Neural progenitor cell (in vitro differentiated cells): ENCODE measurements at regions not wholly inside any gene's neighbourhood (a gene's known extent, or its start where the extent isn't known, plus 50 kb on each side); places are given as distances from the start of the nearest gene placed in this dataset.
"Not testable (repeated sequence)": the region's sequence is repeated elsewhere in the genome, so short reads cannot be mapped to it uniquely, and the experiment has no call there.

Experiments used
- DNase-seq: peaks from one replicate; pipeline ENCODE4 v3.0.0-alpha.2; 2016; ENCODE audit warnings: low spot score
- H2AFZ ChIP-seq: fragments of 200-600 bp; sonication (generic); replicated peaks from 2 replicates; pipeline ENCODE4 v1.6.1; 2016; ENCODE audit warnings: antibody characterized with exemption
- H3F3A ChIP-seq: fragments of 200-600 bp; sonication (generic); 2 replicates; pipeline ENCODE4 v1.6.1; 2016; ENCODE audit warnings: antibody characterized with exemption, low read depth
- H3K27ac ChIP-seq: fragments of 200-600 bp; sonication (generic); 2 replicates; pipeline ENCODE4 v1.5.1; 2016; ENCODE audit warnings: mild to moderate bottlenecking
- H3K27me3 ChIP-seq: fragments of 200-600 bp; sonication (generic); 2 replicates; pipeline ENCODE4 v1.6.1; 2016; ENCODE audit warnings: mild to moderate bottlenecking, moderate library complexity
- H3K36me3 ChIP-seq: fragments of 200-600 bp; sonication (generic); 2 replicates; pipeline ENCODE4 v1.5.1; 2016
- H3K4me1 ChIP-seq: fragments of 200-600 bp; sonication (generic); 2 replicates; pipeline ENCODE4 v1.6.1; 2016; ENCODE audit warnings: mixed run types
- H3K4me2 ChIP-seq: fragments of 200-600 bp; sonication (generic); 2 replicates; pipeline ENCODE4 v1.6.1; 2016
- H3K4me3 ChIP-seq: fragments of 200-600 bp; sonication (generic); 2 replicates; pipeline ENCODE4 v1.5.1; 2016
- H3K79me2 ChIP-seq: fragments of 200-600 bp; sonication (generic); 2 replicates; pipeline ENCODE4 v1.6.1; 2016; ENCODE audit warnings: low read depth
- H3K9ac ChIP-seq: fragments of 200-600 bp; sonication (generic); 2 replicates; pipeline ENCODE4 v1.6.1; 2016
- H3K9me3 ChIP-seq: fragments of 200-600 bp; sonication (generic); 2 replicates; pipeline ENCODE4 v1.5.1; 2016; ENCODE audit warnings: low read depth
- H4K20me1 ChIP-seq: fragments of 200-600 bp; sonication (generic); 2 replicates; pipeline ENCODE4 v1.6.1; 2016; ENCODE audit warnings: low read depth
- H3K27ac Mint-ChIP-seq: 3 replicates; pipeline ENCODE4 v1.8.0; 2021; ENCODE audit warnings: mixed read lengths
- H3K27me3 Mint-ChIP-seq: 2 replicates; pipeline ENCODE4 v1.8.0; 2022; ENCODE audit warnings: low read depth, mild to moderate bottlenecking, inconsistent platforms, moderate library complexity, mixed read lengths; ENCODE audit not compliant: insufficient read depth
- H3K36me3 Mint-ChIP-seq: 3 replicates; pipeline ENCODE4 v1.8.0; 2021; ENCODE audit warnings: mixed read lengths
- H3K4me1 Mint-ChIP-seq: 3 replicates; pipeline ENCODE4 v1.8.0; 2021; ENCODE audit warnings: mixed read lengths
- H3K4me3 Mint-ChIP-seq: 3 replicates; pipeline ENCODE4 v1.8.0; 2021; ENCODE audit warnings: mild to moderate bottlenecking, moderate library complexity, mixed read lengths
- H3K9me3 Mint-ChIP-seq: 3 replicates; pipeline ENCODE4 v1.8.0; 2020; ENCODE audit warnings: mixed read lengths
- CTCF ChIP-seq: fragments of 200-600 bp; sonication (generic); IDR thresholded peaks from 2 replicates; pipeline ENCODE4 v1.5.1; 2017; ENCODE audit warnings: antibody characterized with exemption, mild to moderate bottlenecking
- EZH2 ChIP-seq: fragments of 200-600 bp; sonication (generic); IDR thresholded peaks from 2 replicates; pipeline ENCODE4 v1.6.1; 2017; ENCODE audit warnings: antibody characterized with exemption, mild to moderate bottlenecking, moderate library complexity
- EZH2phosphoT487 ChIP-seq: fragments of 200-600 bp; sonication (generic); IDR thresholded peaks from 2 replicates; pipeline ENCODE4 v1.6.1; 2017; ENCODE audit warnings: antibody characterized with exemption

- H3K4me3 ChIP-seq: no peak overlapping the region
- no peaks in the 10 kb centered on the region for H3F3A ChIP-seq
- TF ChIP-seq EZH2 (no peak), EZH2phosphoT487 (no peak), CTCF (no peak)
- DNase-seq: no peak
- H3K9ac ChIP-seq: no peak overlapping the region
- no peaks in the 10 kb centered on the region for H4K20me1 ChIP-seq
- H3K9me3 Mint-ChIP-seq: peaks cover 3% of the 10 kb centered on the region
- H3K27me3 Mint-ChIP-seq: peaks cover 3% of the 10 kb centered on the region
- H3K79me2 ChIP-seq: no peaks in the 10 kb centered on the region
- no peaks in the 10 kb centered on the region for H3K9me3 ChIP-seq
- H3K4me3 Mint-ChIP-seq: no peak overlapping the region
- no peak overlapping the region for H3K27ac ChIP-seq
- H3K36me3 ChIP-seq: no peaks in the 10 kb centered on the region
- H3K27me3 ChIP-seq: no peaks in the 10 kb centered on the region
- H3K27ac Mint-ChIP-seq: no peak overlapping the region
- no peak overlapping the region for H3K4me2 ChIP-seq
- H3K36me3 Mint-ChIP-seq: no peaks in the 10 kb centered on the region
- peaks cover 7% of the 10 kb centered on the region for H3K4me1 Mint-ChIP-seq
- H2AFZ ChIP-seq: no peak overlapping the region
- H3K4me1 ChIP-seq: peaks cover 4% of the 10 kb centered on the region
Measured at GRCh38 chr9:75491533-75491932, 398.9 kb upstream of the PCSK5 start.

GRCh38 chr9:75499812-75500211, 390.7 kb upstream of the PCSK5 start:
- Histone ChIP-seq H3F3A (no peaks in the 10 kb centered on the region), H3K79me2 (no peaks in the 10 kb centered on the region), H3K27ac (no peak overlapping the region), H3K27me3 (no peaks in the 10 kb centered on the region), H3K36me3 (no peaks in the 10 kb centered on the region), H3K9ac (no peak overlapping the region), H2AFZ (no peak overlapping the region), H3K4me3 (no peak overlapping the region), H4K20me1 (no peaks in the 10 kb centered on the region), H3K4me2 (no peak overlapping the region), H3K4me1 (no peaks in the 10 kb centered on the region), H3K9me3 (no peaks in the 10 kb centered on the region)
- H3K9me3 Mint-ChIP-seq: no peaks in the 10 kb centered on the region
- no peak for DNase-seq
- no peaks in the 10 kb centered on the region for H3K27me3 Mint-ChIP-seq
- TF ChIP-seq EZH2 (no peak), EZH2phosphoT487 (no peak), CTCF (no peak)
- H3K4me1 Mint-ChIP-seq: no peaks in the 10 kb centered on the region
- H3K36me3 Mint-ChIP-seq: no peaks in the 10 kb centered on the region
- no peak overlapping the region for H3K4me3 Mint-ChIP-seq
- H3K27ac Mint-ChIP-seq: no peak overlapping the region

GRCh38 chr9:75500479-75500878, 390.0 kb upstream of the PCSK5 start:
- no peaks in the 10 kb centered on the region for H3K79me2 ChIP-seq
- H3K27ac ChIP-seq: no peak overlapping the region
- Mint-ChIP-seq H3K36me3 (no peaks in the 10 kb centered on the region), H3K27ac (no peak overlapping the region), H3K4me3 (no peak overlapping the region), H3K4me1 (no peaks in the 10 kb centered on the region), H3K9me3 (no peaks in the 10 kb centered on the region), H3K27me3 (no peaks in the 10 kb centered on the region)
- no peaks in the 10 kb centered on the region for H3K36me3 ChIP-seq
- no peak overlapping the region for H3K4me2 ChIP-seq
- H4K20me1 ChIP-seq: no peaks in the 10 kb centered on the region
- H3K9ac ChIP-seq: no peak overlapping the region
- H3K9me3 ChIP-seq: no peaks in the 10 kb centered on the region
- H3F3A ChIP-seq: no peaks in the 10 kb centered on the region
- no peaks in the 10 kb centered on the region for H3K27me3 ChIP-seq
- H2AFZ ChIP-seq: no peak overlapping the region
- no peak for DNase-seq
- TF ChIP-seq CTCF (no peak), EZH2phosphoT487 (no peak), EZH2 (no peak)
- no peak overlapping the region for H3K4me3 ChIP-seq
- no peaks in the 10 kb centered on the region for H3K4me1 ChIP-seq

- H4K20me1 ChIP-seq, H3K36me3 Mint-ChIP-seq, H3K79me2 ChIP-seq, H3K9ac ChIP-seq, H3K9me3 Mint-ChIP-seq, H3K4me1 ChIP-seq, H3K4me1 Mint-ChIP-seq, DNase-seq, H3K27ac Mint-ChIP-seq, H3K9me3 ChIP-seq, H3F3A ChIP-seq, H3K4me3 Mint-ChIP-seq, H3K27ac ChIP-seq, H3K36me3 ChIP-seq, H3K4me3 ChIP-seq, H3K27me3 ChIP-seq, H3K4me2 ChIP-seq, H3K27me3 Mint-ChIP-seq, H2AFZ ChIP-seq: not testable (repeated sequence)
Measured at GRCh38 chr9:75500940-75501339, 389.5 kb upstream of the PCSK5 start.
